A549 (cell line): ENCODE measurements at regions not wholly inside any gene's neighbourhood (a gene's known extent, or its start where the extent isn't known, plus 50 kb on each side); places are given as distances from the start of the nearest gene placed in this dataset.

Source experiments
- CTCF ChIP-seq: fragments of >200 bp; sonication (Bioruptor Twin); formaldehyde crosslinking; IDR thresholded peaks from 3 replicates; pipeline ENCODE4 v1.5.1; 2016
- POLR2A ChIP-seq: IDR thresholded peaks from 2 replicates; pipeline ENCODE4 v1.6.1; 2012; ENCODE audit warnings: mild to moderate bottlenecking, low read length

DNA sequence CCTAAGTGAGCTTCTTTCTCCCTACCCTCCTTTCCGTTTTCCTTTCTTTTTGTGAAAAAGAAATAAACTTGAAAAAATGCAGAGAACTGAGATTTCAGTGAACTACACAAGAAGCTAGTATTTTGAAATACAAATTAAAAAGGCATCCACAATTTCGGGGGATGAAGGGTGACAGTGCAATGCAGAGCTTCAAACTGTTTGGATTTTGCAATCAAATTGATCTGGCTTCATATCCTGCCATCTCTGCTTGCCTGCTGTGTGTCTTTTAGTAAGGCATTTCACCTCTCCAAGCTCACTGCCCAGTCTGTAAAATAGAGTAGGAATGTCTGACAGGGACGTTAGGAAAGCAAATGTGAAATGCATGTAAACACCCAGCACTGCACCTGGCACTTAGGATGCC lies 258.0 kb downstream of the HACE1 start:
- TF ChIP-seq POLR2A (no peak), CTCF (no peak)
